GM13976 (cell line): ENCODE measurements at regions not wholly inside any gene's neighbourhood (a gene's known extent, or its start where the extent isn't known, plus 50 kb on each side); places are given as distances from the start of the nearest gene placed in this dataset.

Source experiments
- DNase-seq: peaks from one replicate; pipeline ENCODE4 v3.0.0; 2012; ENCODE audit warnings: low spot score
- CTCF ChIP-seq: IDR thresholded peaks from 2 replicates; pipeline ENCODE4 v1.5.1; 2012; ENCODE audit warnings: borderline replicate concordance, mild to moderate bottlenecking; ENCODE audit not compliant: insufficient read depth; ENCODE audit errors: extremely low read depth, missing control alignments, control extremely low read depth
- in situ Hi-C: fragments of 300-500 bp; cut with MboI; formaldehyde crosslinking; loops from one replicate; pipeline ENCODE4 v1.12.0; 2022; ENCODE audit warnings: low sequenced_read_pairs, mixed read lengths, inconsistent platforms; ENCODE audit not compliant: unreplicated experiment

GRCh38 chr10:108861181-108861754 lies 1062.0 kb downstream of the XPNPEP1 start:
- TF ChIP-seq CTCF = no peak
- in situ Hi-C loops = no loop called here
- no peak for DNase-seq

GRCh38 chr10:108852211-108852610 lies 1071.1 kb downstream of the XPNPEP1 start:
- peak; percentile 13 for DNase-seq
- in situ Hi-C loops = no loop called here
- TF ChIP-seq CTCF = no peak

- DNase-seq = peak; percentile 10
- TF ChIP-seq CTCF = no peak
- in situ Hi-C loops = no loop called here
Observed at GRCh38 chr10:108850138-108850854, 1073.0 kb downstream of the XPNPEP1 start.

GRCh38 chr10:108849688-108850087 lies 1073.6 kb downstream of the XPNPEP1 start:
- TF ChIP-seq CTCF = no peak
- no peak for DNase-seq
- in situ Hi-C loops = no loop called here

GRCh38 chr10:108849186-108849585 lies 1074.1 kb downstream of the XPNPEP1 start:
- DNase-seq = no peak
- no peak for TF ChIP-seq CTCF
- in situ Hi-C loops = no loop called here

GRCh38 chr10:108848046-108848445 lies 1075.3 kb downstream of the XPNPEP1 start:
- in situ Hi-C loops = no loop called here
- DNase-seq = no peak

More at GRCh38 chr10:108848046-108848445, 1075.3 kb downstream of the XPNPEP1 start:
- TF ChIP-seq CTCF = no peak
